COR-L47 (cell line): ENCODE measurements at regions not wholly inside any gene's neighbourhood (a gene's known extent, or its start where the extent isn't known, plus 50 kb on each side); places are given as distances from the start of the nearest gene placed in this dataset.
"Not testable (repeated sequence)": the region's sequence is repeated elsewhere in the genome, so short reads cannot be mapped to it uniquely, and the experiment has no call there.

Experiments used
- DNase-seq: peaks from one replicate; lab custom pipeline; 2025; lab: John Stamatoyannopoulos, UW

DNA sequence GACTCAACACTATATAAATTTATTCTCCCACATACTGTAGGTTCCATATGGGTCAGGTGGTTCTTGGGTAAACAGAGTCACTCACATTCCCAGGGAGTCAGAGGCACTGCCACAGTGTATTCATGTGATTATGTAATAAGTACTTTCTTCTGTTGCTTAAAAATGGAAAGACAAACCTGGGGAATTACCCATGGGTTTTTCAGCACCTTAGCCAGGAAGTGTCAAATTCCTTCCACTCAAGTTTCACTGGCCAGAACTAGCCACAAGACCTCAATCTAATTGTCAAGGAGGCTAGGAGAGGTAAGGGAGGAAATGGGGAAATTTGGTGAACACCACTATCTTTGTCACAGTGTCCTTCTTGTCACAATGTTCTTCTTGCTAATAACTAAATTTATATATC is 333.2 kb upstream of the MDGA2 start:
- no peak for DNase-seq

DNA sequence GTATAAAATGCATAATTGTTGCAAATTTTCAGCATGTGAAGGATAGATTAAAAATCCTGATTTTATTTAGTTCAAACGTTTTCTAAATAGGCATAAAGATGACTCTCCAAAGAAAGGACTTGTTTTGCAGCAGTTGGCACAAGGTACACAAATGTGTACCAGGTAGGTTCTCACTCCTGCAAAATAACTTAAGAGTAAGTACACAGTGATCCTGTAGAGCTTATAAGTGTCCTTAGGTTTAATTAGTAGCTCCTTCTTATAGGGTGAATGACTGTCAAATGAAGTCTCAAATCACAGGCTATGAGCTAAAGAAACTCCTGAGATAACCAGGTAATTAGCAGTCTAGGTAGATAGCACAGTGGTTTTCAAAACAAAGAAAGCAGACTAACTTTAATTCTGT is 330.6 kb upstream of the MDGA2 start:
- DNase-seq = no peak

DNA sequence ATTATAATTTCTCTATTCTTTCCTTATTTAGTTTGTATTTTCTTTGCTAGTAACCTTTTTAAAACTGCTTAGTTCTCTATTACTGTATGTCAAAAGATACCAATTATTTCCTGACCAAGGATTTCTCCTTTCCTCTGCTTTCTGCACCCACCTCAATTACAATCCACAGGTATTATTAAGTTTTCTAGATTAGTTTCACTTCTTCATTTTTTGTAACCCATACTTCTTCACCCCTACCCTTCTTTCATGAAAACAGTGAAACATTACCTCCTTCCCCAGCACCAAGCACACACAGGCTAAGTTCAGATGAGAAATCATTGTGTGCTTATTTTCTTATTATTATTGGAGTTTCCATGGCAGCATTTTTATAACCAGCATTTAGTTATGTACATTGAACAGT is 318.5 kb upstream of the MDGA2 start:
- no peak for DNase-seq

DNA sequence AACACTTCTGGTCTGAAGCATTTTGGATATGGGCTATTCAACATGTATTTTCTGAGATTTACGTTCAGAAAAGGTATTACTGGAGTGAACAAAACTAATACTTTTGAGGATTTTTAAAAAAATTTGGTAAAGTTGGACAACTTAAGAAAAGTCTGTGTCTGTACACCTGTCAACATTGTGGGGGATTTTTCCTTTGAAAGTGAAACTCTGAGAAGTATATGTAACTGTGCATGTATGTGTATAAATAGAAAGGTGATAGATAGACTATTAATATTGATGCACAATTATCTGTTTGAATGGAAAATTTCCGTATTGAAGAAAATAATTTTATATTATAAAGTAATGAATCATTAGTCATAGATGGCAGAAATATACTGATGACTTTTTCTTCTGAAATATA is 312.8 kb upstream of the MDGA2 start:
- DNase-seq = no peak

DNA sequence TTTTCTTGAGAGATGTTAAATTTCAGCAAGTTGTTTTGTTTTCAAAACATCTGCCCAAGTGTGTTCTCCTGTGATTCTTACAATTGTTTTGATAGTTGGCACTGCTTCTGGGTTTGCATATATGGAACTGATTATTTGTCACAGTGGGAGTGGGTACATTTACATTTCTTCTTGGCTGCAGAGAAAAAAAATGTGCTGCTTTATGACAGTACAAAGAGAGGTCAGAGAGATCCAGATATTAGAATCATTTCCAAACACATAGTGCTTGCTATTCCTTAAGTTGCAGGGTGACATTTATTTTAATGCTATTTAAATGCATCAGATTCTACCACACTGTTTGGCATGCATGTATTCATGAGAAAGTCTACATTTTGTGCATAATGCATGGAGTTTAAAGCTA is 303.5 kb upstream of the MDGA2 start:
- no peak for DNase-seq

DNA sequence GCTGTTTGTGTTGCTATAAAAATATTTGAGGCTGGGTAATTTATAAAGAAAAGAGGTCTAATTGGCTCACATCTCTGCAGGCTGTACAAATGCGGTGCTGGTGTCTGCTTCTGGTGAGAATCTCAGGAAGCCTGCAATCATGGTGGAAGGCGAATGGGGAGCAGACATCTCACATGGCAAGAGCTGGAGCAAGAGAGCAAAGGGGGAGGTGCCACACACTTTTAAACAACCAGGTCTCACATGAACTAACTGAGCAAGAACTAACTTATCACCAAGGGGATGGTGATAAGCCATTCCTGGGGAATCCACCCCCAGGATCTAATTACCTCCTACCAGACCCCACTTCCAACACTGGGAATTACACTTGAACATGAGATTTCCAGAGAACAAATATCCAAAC is 300.7 kb upstream of the MDGA2 start:
- DNase-seq = no peak

DNA sequence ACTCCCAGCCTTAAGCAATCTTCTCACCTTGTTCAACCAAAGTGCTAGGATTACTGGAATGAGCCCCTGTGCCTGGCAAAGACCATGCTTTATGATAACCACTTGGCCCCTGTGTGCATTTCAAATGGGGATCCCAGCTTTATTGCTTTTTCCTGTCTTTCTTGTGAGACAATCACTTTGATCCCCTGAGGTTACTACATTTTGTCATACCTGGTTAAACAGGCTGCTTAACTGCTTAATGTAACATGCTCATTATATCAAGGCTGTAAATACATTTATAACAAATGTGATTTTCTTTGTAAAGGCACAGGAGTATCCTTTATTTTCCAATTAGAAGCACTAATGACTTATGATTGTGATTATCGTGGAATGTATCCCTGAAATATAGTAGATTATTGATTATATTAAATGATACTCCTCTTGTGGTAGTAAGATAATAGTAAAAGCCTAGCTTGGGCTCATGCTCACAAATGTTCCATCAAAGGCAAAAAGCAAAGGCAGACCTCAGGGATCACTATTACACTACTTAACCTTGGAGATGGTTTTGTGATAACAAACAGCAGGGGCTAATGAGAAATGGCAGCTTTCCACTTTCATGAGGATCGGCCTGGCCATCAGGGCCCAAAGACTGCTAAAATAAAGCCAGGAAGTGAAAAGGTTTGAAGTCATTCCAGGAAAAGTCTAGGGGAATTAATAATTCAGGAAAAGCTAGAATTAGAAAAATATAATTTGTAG is 290.8 kb upstream of the MDGA2 start:
- no peak for DNase-seq

DNA sequence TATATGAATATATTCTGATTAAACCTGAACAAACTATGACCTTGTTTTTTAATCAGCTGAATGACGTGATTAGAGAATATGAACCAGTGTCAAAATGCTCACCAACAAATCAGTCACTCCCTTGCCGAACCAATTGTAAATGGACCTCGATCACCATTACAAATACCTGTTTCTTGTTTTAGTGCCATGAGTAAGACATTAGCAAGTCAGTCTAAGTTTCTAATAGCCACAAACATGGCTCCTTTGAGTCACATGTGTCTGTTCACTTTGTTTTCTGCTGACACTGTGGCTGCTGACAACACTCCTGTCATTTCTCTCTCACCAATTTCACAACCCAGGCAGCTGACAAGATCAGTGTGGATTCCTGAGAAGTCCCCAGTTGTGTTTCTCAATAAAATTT is 286.2 kb upstream of the MDGA2 start:
- no peak for DNase-seq

DNA sequence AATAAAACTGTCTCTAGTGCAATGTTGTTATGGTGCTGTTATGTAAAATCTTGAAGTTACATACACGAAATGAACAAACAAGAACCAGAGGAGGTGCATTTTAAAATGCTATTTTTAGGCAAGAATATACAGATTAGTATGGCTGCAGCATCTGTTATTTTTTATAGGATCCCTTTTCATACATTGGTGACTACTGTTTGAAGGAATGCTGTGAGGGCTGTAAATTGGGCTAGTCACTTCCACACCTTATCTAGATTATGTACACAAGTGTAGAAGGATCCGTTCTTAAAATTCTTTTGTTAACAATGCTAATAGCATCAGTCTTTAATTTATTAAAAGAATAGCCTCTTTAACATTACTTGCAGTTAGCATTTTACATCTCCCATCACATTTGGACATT is 284.3 kb upstream of the MDGA2 start:
- DNase-seq = no peak

DNA sequence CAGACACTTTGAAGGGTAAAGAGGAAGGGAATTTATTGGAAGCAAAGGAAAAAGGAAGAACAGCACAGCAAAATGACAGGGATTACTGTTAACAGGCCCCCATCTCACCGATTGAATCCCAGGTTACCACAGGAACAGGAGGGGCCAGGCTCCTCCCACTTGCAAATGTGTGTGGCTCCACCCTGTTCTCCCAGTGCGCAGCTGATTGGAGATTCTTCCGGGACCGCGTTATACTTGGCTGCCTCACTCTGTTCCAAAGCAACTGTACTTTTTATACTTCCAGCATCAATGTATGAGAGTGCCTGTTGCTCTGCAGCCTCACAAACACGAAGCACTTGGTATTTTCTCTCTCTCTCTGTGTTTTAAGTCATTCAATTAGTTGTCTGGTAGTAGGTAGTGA is 273.6 kb upstream of the MDGA2 start:
- DNase-seq = no peak

DNA sequence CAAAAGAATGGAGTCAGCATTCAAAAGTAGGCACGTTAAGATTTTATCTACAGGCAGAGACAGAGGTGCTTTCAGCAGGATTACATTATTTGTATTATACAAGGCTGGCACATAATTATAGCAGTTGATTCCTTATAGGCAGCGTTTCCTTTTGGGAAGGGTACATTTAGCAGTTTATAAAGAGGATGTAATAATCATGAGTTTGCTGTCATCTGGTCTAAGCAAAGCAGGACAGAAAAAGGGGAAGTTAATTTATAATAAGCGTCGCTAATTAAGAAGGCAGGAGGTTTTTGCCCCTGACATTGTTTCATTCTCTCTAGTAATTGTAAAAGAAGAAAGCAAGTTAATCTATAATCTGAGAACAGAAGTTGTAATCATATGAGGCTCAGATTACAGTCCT is 259.9 kb upstream of the MDGA2 start:
- no peak for DNase-seq

DNA sequence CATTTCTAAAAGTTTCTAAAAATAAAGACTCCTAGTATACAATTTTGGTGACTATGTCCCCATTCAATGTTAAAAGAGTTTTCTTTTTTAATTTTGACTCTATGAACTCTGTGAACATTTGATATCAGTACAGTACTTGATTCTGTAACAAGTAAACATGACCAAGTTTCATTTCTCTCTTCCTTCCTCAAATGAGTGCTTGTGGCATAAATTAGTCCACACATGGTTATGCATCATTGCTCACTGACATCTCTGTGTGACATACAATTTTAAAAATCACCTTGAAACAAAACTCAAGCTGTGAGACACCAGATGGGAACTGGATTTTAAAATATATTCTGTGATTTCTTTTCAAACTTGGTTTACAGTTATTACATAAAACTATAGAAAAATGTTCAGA is 253.9 kb upstream of the MDGA2 start:
- DNase-seq = no peak

DNA sequence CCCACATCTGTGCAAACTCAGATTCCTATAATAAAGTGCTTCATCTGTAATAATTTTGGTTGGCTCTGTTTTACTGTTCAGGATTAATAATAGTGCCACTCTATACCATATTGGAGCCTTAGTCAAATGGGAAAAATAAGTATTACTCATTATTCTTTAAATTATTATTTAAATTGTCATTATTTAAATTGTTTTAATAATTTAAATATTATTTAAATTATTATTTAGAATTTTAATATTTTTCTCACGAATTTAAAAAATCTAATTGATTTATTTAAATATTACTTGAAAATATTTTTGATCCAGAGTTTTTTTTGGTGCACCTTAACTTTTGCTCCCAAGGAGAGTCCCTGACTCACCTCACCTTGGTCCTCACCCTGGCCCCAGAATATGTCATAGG is 245.7 kb upstream of the MDGA2 start:
- no peak for DNase-seq

DNA sequence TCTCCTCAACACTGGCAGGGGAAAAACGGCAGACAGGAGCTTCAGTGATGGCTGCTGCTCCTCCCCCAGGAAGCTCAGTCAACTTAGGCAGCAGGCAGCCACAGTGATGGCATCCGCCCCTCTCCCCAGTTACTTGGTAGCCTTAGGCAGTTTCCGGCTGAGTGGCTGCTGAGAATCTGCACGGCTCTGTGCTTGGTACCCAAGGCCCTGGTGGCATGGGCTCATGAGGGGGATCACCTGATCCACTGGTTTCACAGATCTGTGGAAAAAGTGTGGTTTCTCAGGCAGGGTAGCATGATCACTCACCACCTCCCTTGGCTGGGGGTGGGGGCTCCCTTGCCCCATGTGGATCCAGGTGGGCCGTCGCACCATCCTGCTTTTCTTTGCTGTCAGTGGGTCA is 244.6 kb upstream of the MDGA2 start:
- DNase-seq = no peak

DNA sequence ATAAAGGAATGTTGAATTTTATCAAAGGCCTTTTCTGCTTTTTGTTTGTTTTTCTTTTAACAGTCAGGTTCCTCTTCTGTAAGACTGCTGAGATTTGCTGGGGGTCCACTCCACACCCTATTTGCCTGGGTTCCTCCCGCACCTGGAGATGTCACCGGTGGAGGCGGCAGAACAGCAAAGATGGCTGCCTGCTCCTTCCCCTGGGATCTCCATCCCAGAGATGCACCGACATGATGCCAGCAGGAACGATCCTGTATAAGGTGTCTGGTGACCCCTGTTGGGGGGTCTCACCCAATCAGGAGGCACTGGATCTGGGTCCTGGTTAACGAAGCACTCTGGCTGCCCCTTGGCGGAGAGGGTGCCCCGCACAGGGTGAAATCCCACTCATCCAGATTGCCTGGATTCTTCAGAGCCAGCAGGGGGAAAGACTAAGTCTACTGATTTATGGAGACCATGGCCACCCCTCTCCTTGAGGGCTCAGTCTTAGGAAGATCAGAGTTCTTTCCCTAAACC is 244.0 kb upstream of the MDGA2 start:
- no peak for DNase-seq

DNA sequence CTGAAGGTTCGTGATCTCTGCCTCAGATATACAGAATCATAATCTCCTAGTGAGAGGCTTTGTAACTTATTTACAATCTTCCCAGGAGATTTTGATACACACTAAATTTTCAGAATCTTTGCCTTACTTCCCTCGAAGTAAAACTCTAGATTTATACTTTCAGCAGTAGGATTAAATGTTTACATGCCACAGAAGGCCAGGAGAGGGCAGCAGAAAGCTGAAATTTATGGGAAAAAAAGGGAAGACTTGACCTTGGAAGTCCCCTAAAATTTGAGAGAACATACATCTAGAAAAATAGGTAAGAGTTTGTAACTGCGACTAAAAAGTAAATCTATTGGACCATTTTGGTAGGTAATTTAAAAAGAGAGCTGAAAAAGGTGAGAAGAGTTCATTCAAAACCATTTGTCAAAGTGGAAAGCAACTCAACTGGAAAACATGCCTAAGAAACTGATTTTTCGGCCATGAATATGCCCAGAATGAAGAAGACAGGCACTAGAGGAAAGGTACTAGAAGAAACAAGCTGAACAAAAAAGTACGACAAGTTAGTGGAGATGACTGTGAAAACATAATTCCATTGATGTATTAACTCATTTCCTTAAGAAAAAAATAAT is 242.0 kb upstream of the MDGA2 start:
- DNase-seq = no peak

DNA sequence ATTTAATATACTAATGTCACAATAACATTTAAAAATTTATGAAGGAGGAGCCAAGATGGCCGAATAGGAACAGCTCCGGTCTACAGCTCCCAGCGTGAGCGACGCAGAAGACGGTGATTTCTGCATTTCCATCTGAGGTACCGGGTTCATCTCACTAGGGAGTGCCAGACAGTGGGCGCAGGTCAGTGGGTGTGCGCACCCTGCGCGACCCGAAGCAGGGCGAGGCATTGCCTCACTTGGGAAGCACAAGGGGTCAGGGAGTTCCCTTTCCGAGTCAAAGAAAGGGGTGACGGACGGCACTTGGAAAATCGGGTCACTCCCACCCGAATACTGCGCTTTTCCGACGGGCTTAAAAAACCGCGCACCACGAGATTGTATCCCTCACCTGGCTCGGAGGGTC is 225.7 kb upstream of the MDGA2 start:
- not testable (repeated sequence) for DNase-seq

DNA sequence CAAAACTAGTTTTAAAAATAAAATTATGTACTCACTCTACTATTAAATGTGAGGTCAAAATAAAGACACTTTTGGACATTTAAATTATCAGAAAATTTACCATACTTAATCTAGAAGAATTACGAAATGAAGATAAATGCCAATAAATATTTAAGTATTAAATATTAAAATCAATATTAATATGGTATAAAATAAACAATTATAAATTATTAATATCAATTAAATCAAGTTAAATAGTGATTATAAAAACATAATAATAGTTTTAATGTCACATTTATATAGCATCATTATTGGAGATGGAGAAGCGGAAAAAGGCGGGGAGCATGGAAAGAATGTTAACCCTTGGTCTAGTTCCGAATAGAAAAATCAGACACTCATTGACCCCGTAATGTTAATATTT is 224.3 kb upstream of the MDGA2 start:
- DNase-seq = no peak

DNA sequence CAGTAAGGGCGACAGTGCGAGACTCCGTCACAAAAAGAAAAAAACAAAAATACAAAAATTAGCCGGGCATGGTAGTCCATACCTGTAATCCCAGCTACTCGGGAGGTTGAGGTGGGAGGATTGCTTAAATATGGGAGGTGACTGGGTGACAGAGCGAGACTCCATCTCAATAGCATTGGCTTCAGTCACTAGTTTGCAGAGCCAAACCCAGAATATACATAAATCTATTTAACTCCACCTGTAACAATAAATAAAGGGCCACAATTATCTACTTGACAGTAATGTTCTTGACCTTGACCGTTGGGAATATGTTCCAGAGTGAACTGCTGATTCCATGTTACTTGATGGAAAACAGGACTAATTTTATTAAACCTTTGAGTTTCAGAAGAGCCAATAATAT is 198.9 kb upstream of the MDGA2 start:
- DNase-seq = no peak

DNA sequence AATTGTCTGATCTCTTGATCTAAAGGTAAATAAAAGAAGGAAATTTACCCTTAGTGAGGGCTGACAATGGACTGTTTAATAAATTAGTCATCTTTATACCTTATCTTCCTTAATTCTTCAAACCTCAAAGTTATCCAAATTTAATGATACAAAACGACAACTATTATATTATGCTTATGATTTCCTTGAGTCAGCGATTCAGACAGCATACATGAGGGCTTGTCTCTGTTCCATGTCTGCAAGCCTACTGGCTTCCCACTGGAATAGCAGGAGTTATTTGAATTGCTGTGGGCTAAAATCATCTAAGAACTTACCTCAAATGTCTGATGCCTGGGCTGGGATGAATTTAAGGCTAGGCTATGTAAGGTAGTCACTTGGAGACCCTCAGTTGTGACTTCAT is 197.2 kb upstream of the MDGA2 start:
- DNase-seq = no peak

DNA sequence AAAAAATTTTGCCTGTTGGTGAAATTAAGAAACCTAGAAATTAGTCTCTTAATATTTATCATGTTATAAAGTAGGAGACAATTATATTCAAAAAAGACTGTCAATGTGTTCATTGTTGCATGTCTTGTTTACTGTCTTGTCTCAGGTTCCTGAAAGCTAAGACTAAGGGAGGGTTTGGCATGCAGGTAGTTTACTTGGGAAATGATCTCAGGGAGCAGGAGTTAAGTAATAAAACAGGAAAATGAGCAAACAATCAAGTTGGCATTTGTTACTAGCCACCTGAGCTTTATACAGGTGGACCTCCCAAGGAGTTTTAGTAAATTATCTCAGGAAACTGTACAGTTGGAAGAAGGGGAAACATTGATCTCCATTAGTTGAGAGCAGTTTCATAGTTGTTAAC is 188.0 kb upstream of the MDGA2 start:
- no peak for DNase-seq

DNA sequence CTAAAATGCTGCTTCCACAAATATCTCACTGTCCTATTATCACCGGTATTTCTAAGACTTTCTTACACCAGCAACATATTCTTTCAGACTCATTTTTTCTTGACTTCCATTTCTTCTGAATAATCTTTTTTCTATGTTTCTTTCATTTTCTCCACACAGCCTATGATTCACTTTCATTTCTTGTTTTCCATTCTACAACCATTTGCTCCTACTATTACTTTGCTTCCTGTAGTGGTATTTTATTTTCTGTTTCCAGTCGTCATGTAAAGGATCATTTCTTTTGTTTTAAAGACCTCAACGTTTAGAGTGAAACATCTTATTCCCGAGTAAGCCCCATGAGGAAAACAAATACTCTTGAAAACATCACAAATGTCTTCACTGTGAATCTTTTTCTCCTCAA is 182.2 kb upstream of the MDGA2 start:
- DNase-seq = no peak

DNA sequence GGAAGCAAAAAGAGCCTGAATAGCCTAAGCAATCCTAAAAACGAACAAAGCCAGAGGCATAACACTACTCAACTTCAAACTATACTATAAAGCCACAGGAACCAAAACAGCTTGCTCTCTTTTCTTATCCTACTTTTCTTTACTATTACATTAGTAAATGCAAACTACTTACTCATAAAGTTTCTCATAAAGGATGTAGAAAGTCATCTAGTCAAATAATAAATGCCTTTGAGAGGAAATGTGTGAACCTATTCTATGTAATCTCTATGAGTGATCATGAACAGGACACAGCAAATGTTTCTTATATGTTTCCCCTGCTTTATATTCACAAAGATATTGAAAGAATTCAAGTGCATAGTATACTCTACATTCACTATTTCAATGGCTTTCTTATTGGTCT is 176.9 kb upstream of the MDGA2 start:
- DNase-seq = no peak

DNA sequence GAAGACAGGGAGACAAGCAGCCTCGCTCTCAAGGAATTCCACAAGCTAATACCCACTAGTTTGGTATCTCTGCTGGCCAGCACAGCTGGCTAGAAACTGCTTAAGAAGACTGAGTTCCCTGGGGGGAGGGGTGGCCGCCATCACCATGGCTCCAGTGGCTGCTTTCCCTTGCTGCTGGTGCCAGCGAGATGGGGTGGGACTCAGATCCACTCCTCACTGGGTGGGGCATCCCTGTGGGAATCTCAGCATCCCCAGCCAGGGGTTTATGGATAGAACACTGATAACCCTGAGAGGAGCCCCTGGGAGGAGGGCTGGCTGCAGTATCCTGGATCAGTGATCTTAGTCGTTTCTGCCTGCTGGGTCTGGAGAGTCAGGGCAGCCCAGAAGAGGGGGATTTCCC is 170.6 kb upstream of the MDGA2 start:
- DNase-seq = no peak
